HepG2 (cell line): ENCODE measurements at regions not wholly inside any gene's neighbourhood (a gene's known extent, or its start where the extent isn't known, plus 50 kb on each side); places are given as distances from the start of the nearest gene placed in this dataset.
A peak's percentile ranks its signal among the peaks of the same experiment; 100 is the strongest.
"Not testable (repeated sequence)": the region's sequence is repeated elsewhere in the genome, so short reads cannot be mapped to it uniquely, and the experiment has no call there.

ENCODE experiments used
- ATAC-seq: fragments of 200-7000 bp; cut with Tn5 transposase; 3 replicates; pipeline ENCODE4 v1.9.1; 2020; ENCODE audit warnings: mild to moderate bottlenecking, moderate library complexity
- BruUV-seq: library from RNA; stranded (reverse); fragments of 400-500 nt; replicated peaks from 2 replicates; lab custom pipeline; 2021; lab: Mats Ljungman, UMichigan
- CTCF ChIA-PET: fragments of 300-600 bp; formaldehyde crosslinking; extraction: SDS; loops from one replicate; lab custom pipeline; 2021; ENCODE audit warnings: low total read pairs, inconsistent platforms, low intra/inter-chr PET ratio; lab: Yijun Ruan, JAX
- POLR2A ChIA-PET: fragments of 350-600 bp; sonication (Branson Sonifier 250); formaldehyde crosslinking; loops from one replicate; lab custom pipeline; 2020; ENCODE audit warnings: antibody characterized with exemption, inconsistent platforms; lab: Yijun Ruan, JAX
- DNase-seq: peaks from one replicate; pipeline ENCODE4 v3.0.0-alpha.2; 2015; ENCODE audit warnings: low spot score
- FAIRE-seq: peaks from 3 replicates; lab custom pipeline; 2011; peaks lifted over from hg19 to GRCh38; lab: Jason Lieb, UNC
- H2AFZ ChIP-seq: one replicate; pipeline ENCODE4 v1.6.1; 2011; ENCODE audit warnings: low read length, inconsistent platforms
- H3K27ac ChIP-seq: fragments of 300-600 bp; 3 replicates; pipeline ENCODE4 v1.8.0; 2011; ENCODE audit warnings: mixed run types, mild to moderate bottlenecking, mixed read lengths, low read length, inconsistent platforms; ENCODE audit not compliant: insufficient read depth; ENCODE audit errors: extremely low read length
- H3K27me3 ChIP-seq, 2 experiments: fragments of 200-600 bp in 1 of 2; 2 replicates in 1 of 2; 3 replicates in 1 of 2; pipeline versions ENCODE4 v1.6.0 to v1.8.0; 2011; ENCODE audit warnings: low read length in 2 of 2, mild to moderate bottlenecking in 2 of 2, moderate library complexity in 2 of 2, inconsistent platforms in 1 of 2; ENCODE audit not compliant: insufficient read depth in 2 of 2, control insufficient read depth in 1 of 2
- H3K36me3 ChIP-seq, 2 experiments: fragments of 200-600 bp in 1 of 2; replicated peaks in 1 of 2; 2 replicates in 1 of 2; 3 replicates in 1 of 2; pipeline versions ENCODE4 v1.5.1 to v1.8.0; 2011; ENCODE audit warnings: low read length in 2 of 2, inconsistent platforms in 1 of 2; ENCODE audit not compliant: insufficient read depth in 2 of 2, control insufficient read depth in 1 of 2
- H3K4me1 ChIP-seq: 2 replicates; pipeline ENCODE4 v1.5.1; 2012; ENCODE audit warnings: low read length, inconsistent platforms; ENCODE audit not compliant: insufficient read depth
- H3K4me2 ChIP-seq: 2 replicates; pipeline ENCODE4 v1.6.0; 2011; ENCODE audit warnings: low read depth, low read length, inconsistent platforms
- H3K4me3 ChIP-seq, 3 experiments: fragments of 200-600 bp in 1 of 3; sonication (generic), shearing (Covaris generic) in 1 of 3; replicated peaks in 1 of 3; 2 replicates each; pipeline ENCODE4 v1.5.1; 2011 to 2016; ENCODE audit warnings: low read length in 3 of 3, inconsistent platforms in 2 of 3, low read depth in 2 of 3, mild to moderate bottlenecking in 2 of 3, control low read depth in 1 of 3, mixed read lengths in 1 of 3; ENCODE audit not compliant: insufficient read depth in 1 of 3
- H3K79me2 ChIP-seq: one replicate; pipeline ENCODE4 v1.6.1; 2011; ENCODE audit warnings: low read length, inconsistent platforms; ENCODE audit not compliant: insufficient read depth
- H3K9ac ChIP-seq: 2 replicates; pipeline ENCODE4 v1.6.0; 2011; ENCODE audit warnings: mild to moderate bottlenecking, low read depth, low read length, inconsistent platforms; ENCODE audit not compliant: insufficient read depth
- H3K9me3 ChIP-seq: 2 replicates; pipeline ENCODE4 v1.5.1; 2012; ENCODE audit warnings: mild to moderate bottlenecking, low read length
- H4K20me1 ChIP-seq: 2 replicates; pipeline ENCODE4 v1.6.0; 2011; ENCODE audit warnings: inconsistent platforms, mild to moderate bottlenecking, low read length, moderate library complexity; ENCODE audit not compliant: insufficient read depth
- NR2F6 ChIP-seq, 2 experiments: IDR thresholded peaks; 2 replicates each; pipeline ENCODE4 v1.6.1; 2016; ENCODE audit warnings: antibody characterized with exemption in 1 of 2, mild to moderate bottlenecking in 1 of 2
- RXRA ChIP-seq: sonication (generic); formaldehyde crosslinking; IDR thresholded peaks from 2 replicates; pipeline ENCODE4 v1.5.1; 2020; ENCODE audit warnings: missing genetic modification reagents
- WGBS: methylation state at CpG from one replicate; pipeline ENCODE4 v1.1.6; 2017; ENCODE audit warnings: low lambda C conversion rate; 5-methylcytosine and 5-hydroxymethylcytosine counted together
- in situ Hi-C: cut with HindIII; loops from 2 replicates; pipeline ENCODE4 v1.10.0; 2017; ENCODE audit warnings: low pct_unique_long_range_greater_than_20kb; ENCODE audit not compliant: extremely low pct_ligation_motif_present
- intact Hi-C: fragments of 100-400 bp; cut with micrococcal nuclease; formaldehyde crosslinking; loops from one replicate; pipeline ENCODE4 v1.10.0; 2022; ENCODE audit not compliant: unreplicated experiment

GRCh38 chr16:88153516-88153915 lies 202.3 kb downstream of the BANP start:
- H3K27ac ChIP-seq; CTCF ChIA-PET; DNase-seq; intact Hi-C loops; H4K20me1 ChIP-seq; H3K9ac ChIP-seq; FAIRE-seq; H3K9me3 ChIP-seq; H2AFZ ChIP-seq; H3K79me2 ChIP-seq; POLR2A ChIA-PET; H3K36me3 ChIP-seq; BruUV-seq; H3K4me3 ChIP-seq; in situ Hi-C loops; TF ChIP-seq NR2F6 (IDR thresholded peaks at IDR 0.05): not testable (repeated sequence)
- Histone ChIP-seq H3K4me2 (0 out of 2 replicates have a peak overlapping the region, but pooled peaks have one; percentile 12), H3K27me3 (peaks cover 3 to 19% of the 10 kb centered on the region in 2 experiments; a peak in 4 of 5 replicates), H3K4me1 (peaks cover 38% of the 10 kb centered on the region)
- ATAC-seq = peak; percentile 22; the same call in 2 of the 3 replicates
- TF ChIP-seq NR2F6 (CRISPR knock-in tag; IDR thresholded peaks at IDR 0.05) = peak; percentile 36; the same call in 1 of the 2 replicates
- TF ChIP-seq RXRA = peak; percentile 27
- WGBS = 26% methylated on average over 12 of the region's 12 CpGs

- H3K27me3 ChIP-seq = peaks cover 3 to 22% of the 10 kb centered on the region in 2 experiments; a peak in 4 of 5 replicates
- H3K79me2 ChIP-seq, H2AFZ ChIP-seq, H3K4me2 ChIP-seq, H3K36me3 ChIP-seq, ATAC-seq, H3K9ac ChIP-seq, in situ Hi-C loops, DNase-seq, H3K27ac ChIP-seq, H4K20me1 ChIP-seq, H3K9me3 ChIP-seq, POLR2A ChIA-PET, BruUV-seq, H3K4me3 ChIP-seq, intact Hi-C loops, CTCF ChIA-PET, FAIRE-seq: not testable (repeated sequence)
- WGBS = 0% methylated on average over 2 of the region's 8 CpGs
- peaks cover 25% of the 10 kb centered on the region for H3K4me1 ChIP-seq
Measured at GRCh38 chr16:88154886-88155285, 203.7 kb downstream of the BANP start.
